Tibial nerve (tissue), 3 donors: ENCODE measurements at regions not wholly inside any gene's neighbourhood (a gene's known extent, or its start where the extent isn't known, plus 50 kb on each side); places are given as distances from the start of the nearest gene placed in this dataset.

Experiments
- POLR2A ChIP-seq, 2 donors: fragments of 450-650 bp; IDR thresholded peaks; one replicate each; pipeline ENCODE4 v1.6.1; 2017; ENCODE audit warnings: antibody characterized with exemption in 2 of 2, mild to moderate bottlenecking in 2 of 2, moderate library complexity in 2 of 2
- TF ChIP-seq, protein P1 (sequence below), 5 experiments: fragments of 200-600 bp in 3 of 5; fragments of 450-650 bp in 2 of 5; sonication (generic) in 3 of 5; IDR thresholded peaks; one replicate each; pipeline ENCODE4 v1.5.1; 2016 to 2019; ENCODE audit warnings: antibody characterized with exemption in 5 of 5, mild to moderate bottlenecking in 3 of 5, moderate library complexity in 2 of 5

DNA sequence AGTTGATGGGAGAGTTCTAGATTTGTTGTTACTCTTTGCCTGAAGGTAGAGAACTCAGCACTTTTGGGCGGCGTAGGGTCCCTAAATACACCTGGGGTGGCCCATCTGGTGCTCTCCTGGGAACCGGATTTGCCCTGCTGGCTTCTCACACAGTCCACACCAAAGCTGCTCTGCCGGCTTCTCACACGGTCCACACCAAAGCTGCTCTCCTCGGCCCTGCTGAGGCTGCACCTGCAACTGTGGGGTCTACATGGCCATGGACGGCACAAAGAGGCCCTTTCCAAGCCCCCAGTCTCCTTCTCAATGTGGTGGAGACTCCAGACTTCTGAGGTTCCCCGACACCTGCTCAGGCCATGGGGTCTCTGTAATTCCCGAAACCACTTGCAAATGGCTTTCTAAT lies 124.8 kb upstream of the GPC1 start:
- TF ChIP-seq, protein P1, sequence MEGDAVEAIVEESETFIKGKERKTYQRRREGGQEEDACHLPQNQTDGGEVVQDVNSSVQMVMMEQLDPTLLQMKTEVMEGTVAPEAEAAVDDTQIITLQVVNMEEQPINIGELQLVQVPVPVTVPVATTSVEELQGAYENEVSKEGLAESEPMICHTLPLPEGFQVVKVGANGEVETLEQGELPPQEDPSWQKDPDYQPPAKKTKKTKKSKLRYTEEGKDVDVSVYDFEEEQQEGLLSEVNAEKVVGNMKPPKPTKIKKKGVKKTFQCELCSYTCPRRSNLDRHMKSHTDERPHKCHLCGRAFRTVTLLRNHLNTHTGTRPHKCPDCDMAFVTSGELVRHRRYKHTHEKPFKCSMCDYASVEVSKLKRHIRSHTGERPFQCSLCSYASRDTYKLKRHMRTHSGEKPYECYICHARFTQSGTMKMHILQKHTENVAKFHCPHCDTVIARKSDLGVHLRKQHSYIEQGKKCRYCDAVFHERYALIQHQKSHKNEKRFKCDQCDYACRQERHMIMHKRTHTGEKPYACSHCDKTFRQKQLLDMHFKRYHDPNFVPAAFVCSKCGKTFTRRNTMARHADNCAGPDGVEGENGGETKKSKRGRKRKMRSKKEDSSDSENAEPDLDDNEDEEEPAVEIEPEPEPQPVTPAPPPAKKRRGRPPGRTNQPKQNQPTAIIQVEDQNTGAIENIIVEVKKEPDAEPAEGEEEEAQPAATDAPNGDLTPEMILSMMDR (IDR thresholded peaks at IDR 0.05), result no peak
- no peak for TF ChIP-seq POLR2A (IDR thresholded peaks at IDR 0.05)
